K562 (cell line): ENCODE measurements at regions not wholly inside any gene's neighbourhood (a gene's known extent, or its start where the extent isn't known, plus 50 kb on each side); places are given as distances from the start of the nearest gene placed in this dataset.
A peak's percentile ranks its signal among the peaks of the same experiment; 100 is the strongest.

Experiments used
- ATAC-seq: fragments of 200-7000 bp; cut with Tn5 transposase; 3 replicates; pipeline ENCODE4 v1.9.1; 2020; ENCODE audit warnings: moderate library complexity
- BruUV-seq: library from RNA; stranded (reverse); fragments of 400-500 nt; replicated peaks from 2 replicates; lab custom pipeline; 2021; lab: Mats Ljungman, UMichigan
- CTCF ChIA-PET: fragments of 300-600 bp; formaldehyde crosslinking; extraction: SDS; loops from one replicate; lab custom pipeline; 2021; ENCODE audit warnings: low intra/inter-chr PET ratio; lab: Yijun Ruan, JAX
- POLR2A ChIA-PET: fragments of 300-600, 350-650 bp; sonication (Branson Sonifier 250); formaldehyde crosslinking; extraction: SDS; loops from one replicate; lab custom pipeline; 2021; ENCODE audit warnings: antibody characterized with exemption, inconsistent platforms; lab: Yijun Ruan, JAX
- DNase-seq, 4 experiments: peaks; one replicate each; pipeline versions ENCODE4 v3.0.0 to v3.0.0-alpha.2; 2011 to 2018; ENCODE audit warnings: low spot score in 3 of 4, mixed read lengths in 3 of 4; ENCODE audit errors: extremely low read depth in 1 of 4
- FAIRE-seq: peaks from 2 replicates; lab custom pipeline; 2011; peaks lifted over from hg19 to GRCh38; lab: Jason Lieb, UNC
- H2AFZ ChIP-seq: 2 replicates; pipeline ENCODE4 v1.6.0; 2011; ENCODE audit warnings: low read depth, low read length, control low read depth, inconsistent platforms
- H3K27ac ChIP-seq: fragments of 200-600 bp; 3 replicates; pipeline ENCODE4 v1.8.0; 2011; ENCODE audit warnings: low read depth, mild to moderate bottlenecking, control low read depth, inconsistent platforms, low read length, moderate library complexity, mixed read lengths; ENCODE audit errors: extremely low read depth
- H3K27me3 ChIP-seq, 2 experiments: fragments of 300-600 bp in 1 of 2; 2 replicates in 1 of 2; 3 replicates in 1 of 2; pipeline versions ENCODE4 v1.6.0 to v1.8.0; 2011; ENCODE audit warnings: inconsistent platforms in 2 of 2, low read length in 2 of 2, mild to moderate bottlenecking in 1 of 2, mixed read lengths in 1 of 2, moderate library complexity in 1 of 2; ENCODE audit not compliant: control insufficient read depth in 2 of 2, insufficient read depth in 2 of 2
- H3K36me3 ChIP-seq: fragments of 300-600 bp; 3 replicates; pipeline ENCODE4 v1.8.0; 2011; ENCODE audit warnings: mild to moderate bottlenecking, low read length, inconsistent platforms; ENCODE audit not compliant: control insufficient read depth, insufficient read depth
- H3K4me1 ChIP-seq, 2 experiments: fragments of 200-600 bp in 1 of 2; replicated peaks in 1 of 2; 2 replicates in 1 of 2; 3 replicates in 1 of 2; pipeline versions ENCODE4 v1.5.1 to v1.8.0; 2011; ENCODE audit warnings: inconsistent platforms in 2 of 2, low read length in 2 of 2, mild to moderate bottlenecking in 1 of 2, mixed read lengths in 1 of 2, moderate library complexity in 1 of 2; ENCODE audit not compliant: control insufficient read depth in 2 of 2, insufficient read depth in 2 of 2
- H3K4me2 ChIP-seq: 2 replicates; pipeline ENCODE4 v1.6.1; 2011; ENCODE audit warnings: low read length, control low read depth, inconsistent platforms, mixed read lengths; ENCODE audit not compliant: insufficient read depth
- H3K4me3 ChIP-seq: fragments of 200-600 bp; sonication (generic), shearing (Covaris generic); 2 replicates; pipeline ENCODE4 v1.5.1; 2016; ENCODE audit warnings: control low read depth, inconsistent platforms
- H3K79me2 ChIP-seq: fragments of 200-600 bp; 3 replicates; pipeline ENCODE4 v1.8.0; 2011; ENCODE audit warnings: low read length, inconsistent platforms; ENCODE audit not compliant: control insufficient read depth, insufficient read depth
- H3K9ac ChIP-seq, 2 experiments: 2 replicates each; pipeline versions ENCODE4 v1.6.0 to v1.6.1; 2011; ENCODE audit warnings: low read depth in 2 of 2, low read length in 2 of 2, control low read depth in 1 of 2, inconsistent platforms in 1 of 2, mild to moderate bottlenecking in 1 of 2, mixed read lengths in 1 of 2; ENCODE audit not compliant: insufficient read depth in 1 of 2
- H3K9me1 ChIP-seq: one replicate; pipeline ENCODE4 v1.6.0; 2011; ENCODE audit warnings: inconsistent platforms, mild to moderate bottlenecking, low read length, moderate library complexity; ENCODE audit not compliant: control insufficient read depth, insufficient read depth
- H3K9me3 ChIP-seq: replicated peaks from 2 replicates; pipeline ENCODE4 v1.5.1; 2011; ENCODE audit warnings: low read depth, low read length, inconsistent platforms; ENCODE audit not compliant: control insufficient read depth, insufficient read depth
- H4K20me1 ChIP-seq: replicated peaks from 2 replicates; pipeline ENCODE4 v1.6.1; 2011; ENCODE audit warnings: low read length, inconsistent platforms, mixed read lengths; ENCODE audit not compliant: control insufficient read depth, insufficient read depth
- CEBPB ChIP-seq: fragments of 450-650 bp; IDR thresholded peaks from 2 replicates; pipeline ENCODE4 v1.6.1; 2016; ENCODE audit warnings: missing genetic modification characterization, missing compliant biosample characterization
- CHD2 ChIP-seq: IDR thresholded peaks from 2 replicates; pipeline ENCODE4 v1.6.1; 2011; ENCODE audit warnings: low read depth, low read length
- JUN ChIP-seq, 2 experiments: sonication (generic) in 1 of 2; formaldehyde crosslinking in 1 of 2; IDR thresholded peaks; 2 replicates each; pipeline versions ENCODE4 v1.6.1 to v1.8.0; 2012 to 2022; ENCODE audit warnings: borderline replicate concordance in 2 of 2, mild to moderate bottlenecking in 2 of 2, improper control_type of control experiment in 1 of 2, low read depth in 1 of 2, low read length in 1 of 2, missing genetic modification reagents in 1 of 2
- OTX1 ChIP-seq: fragments of 450-650 bp; formaldehyde crosslinking; IDR thresholded peaks from 2 replicates; pipeline ENCODE4 v1.4.0; 2022; ENCODE audit warnings: mild to moderate bottlenecking
- RFX5 ChIP-seq: IDR thresholded peaks from 2 replicates; pipeline ENCODE4 v1.6.1; 2011; ENCODE audit warnings: low read depth, mild to moderate bottlenecking, improper control_type of control experiment, low read length
- ZC3H8 ChIP-seq: fragments of 450-650 bp; IDR thresholded peaks from 2 replicates; pipeline ENCODE4 v1.6.1; 2017
- ZNF384 ChIP-seq: IDR thresholded peaks from 2 replicates; pipeline ENCODE4 v1.6.1; 2012; ENCODE audit warnings: low read depth, low read length, improper control_type of control experiment
- WGBS: fragments of 100-300 bp; shearing (Covaris generic); methylation state at CpG from one replicate; pipeline ENCODE4 v1.1.6; 2016; ENCODE audit warnings: low coverage, mixed read lengths; ENCODE audit not compliant: insufficient coverage; ENCODE audit errors: missing lambda C conversion rate; 5-methylcytosine and 5-hydroxymethylcytosine counted together
- in situ Hi-C: fragments of 300-500 bp; cut with MboI; formaldehyde crosslinking; loops from 4 replicates; pipeline ENCODE4 v1.15.0; 2018; ENCODE audit warnings: inconsistent platforms, mixed read lengths
- intact Hi-C: fragments of 100-400 bp; cut with micrococcal nuclease; formaldehyde crosslinking; loops from 2 replicates; pipeline ENCODE4 v1.14.2; 2022
- TF ChIP-seq, protein P1 (sequence below): fragments of 450-650 bp; formaldehyde crosslinking; IDR thresholded peaks from 2 replicates; pipeline ENCODE4 v1.4.0; 2020; ENCODE audit warnings: mild to moderate bottlenecking
- TF ChIP-seq, protein P2 (sequence below): sonication (generic); IDR thresholded peaks from 2 replicates; pipeline ENCODE4 v1.6.1; 2016
- TF ChIP-seq, protein P3 (sequence below), 3 experiments: IDR thresholded peaks in 2 of 3; conservative IDR thresholded peaks in 1 of 3; 2 replicates each; pipeline ENCODE4 v1.5.1; 2011 to 2012; ENCODE audit warnings: low read length in 3 of 3, mild to moderate bottlenecking in 3 of 3, control low read depth in 2 of 3, improper control_type of control experiment in 1 of 3, inconsistent platforms in 1 of 3, low read depth in 1 of 3, mixed read lengths in 1 of 3, moderate library complexity in 1 of 3; ENCODE audit not compliant: insufficient read depth in 2 of 3
- TF ChIP-seq, protein P4 (sequence below): fragments of 450-650 bp; IDR thresholded peaks from 2 replicates; pipeline ENCODE4 v1.6.1; 2016; ENCODE audit warnings: mild to moderate bottlenecking

DNA sequence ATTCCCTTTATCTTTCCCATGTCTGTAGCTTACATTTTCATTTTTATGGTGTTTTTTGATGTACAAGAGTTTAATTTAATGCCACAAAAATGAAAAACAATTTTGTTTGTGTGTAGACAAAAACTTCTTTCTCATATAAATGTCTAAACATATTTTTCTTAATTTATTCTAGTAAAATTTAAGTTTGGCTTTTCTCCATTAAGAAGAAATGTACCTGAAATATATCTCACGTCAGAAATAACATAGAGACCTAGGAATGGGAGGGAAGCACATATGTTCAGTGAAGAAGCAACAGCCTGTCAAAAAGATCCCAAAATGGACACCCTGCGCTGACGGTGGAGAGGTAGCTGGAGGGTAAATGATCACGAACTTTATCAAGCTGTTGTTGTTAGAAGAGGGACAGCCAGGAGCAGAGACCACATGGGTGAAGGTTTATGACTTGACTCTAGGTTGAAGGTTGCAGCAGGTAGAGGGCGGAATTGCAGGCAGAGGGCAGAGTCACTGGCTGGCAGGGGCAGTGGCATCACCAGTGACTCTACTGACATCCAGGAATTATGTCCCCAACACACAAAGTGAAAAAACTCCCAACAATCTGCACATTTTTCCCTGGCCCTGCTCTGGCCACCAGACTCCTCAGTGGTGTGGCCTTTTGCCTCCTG is 225.9 kb upstream of the PRSS58 start:
- H3K9ac ChIP-seq: no peak overlapping the region
- ChIA-PET CTCF (interaction anchor here (0.7 to 0.9 kb wide), 2 partner anchors 39 to 45 kb away, joined by 3 read pairs; no protein-coding TSS in a partner anchor), POLR2A (no interaction called here)
- in situ Hi-C loops (no loop called here), intact Hi-C loops (loop anchor here (5.0 kb wide), 1 partner anchor 91 kb away; no protein-coding TSS in a partner anchor)
- no peak overlapping the region for H3K4me3 ChIP-seq
- no peak overlapping the region for H3K27ac ChIP-seq
- H3K79me2 ChIP-seq: no peaks in the 10 kb centered on the region
- no peak overlapping the region for H2AFZ ChIP-seq
- H3K36me3 ChIP-seq: no peaks in the 10 kb centered on the region
- TF ChIP-seq OTX1 (CRISPR knock-in tag) (no peak), ZNF384 (no peak), RFX5 (no peak), JUN (IDR thresholded peaks at IDR 0.05; ENCODE audit: borderline replicate concordance, low read depth, low read length) (no peak), JUN (CRISPR knock-in tag; IDR thresholded peaks at IDR 0.05; ENCODE audit: borderline replicate concordance) (no peak), ZC3H8 (no peak), CEBPB (tag) (0 out of 2 replicates have a peak, but pooled peaks have one; percentile 1), CHD2 (no peak)
- TF ChIP-seq, protein P1, sequence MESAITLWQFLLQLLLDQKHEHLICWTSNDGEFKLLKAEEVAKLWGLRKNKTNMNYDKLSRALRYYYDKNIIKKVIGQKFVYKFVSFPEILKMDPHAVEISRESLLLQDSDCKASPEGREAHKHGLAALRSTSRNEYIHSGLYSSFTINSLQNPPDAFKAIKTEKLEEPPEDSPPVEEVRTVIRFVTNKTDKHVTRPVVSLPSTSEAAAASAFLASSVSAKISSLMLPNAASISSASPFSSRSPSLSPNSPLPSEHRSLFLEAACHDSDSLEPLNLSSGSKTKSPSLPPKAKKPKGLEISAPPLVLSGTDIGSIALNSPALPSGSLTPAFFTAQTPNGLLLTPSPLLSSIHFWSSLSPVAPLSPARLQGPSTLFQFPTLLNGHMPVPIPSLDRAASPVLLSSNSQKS (CRISPR knock-in tag): no peak
- TF ChIP-seq, protein P2, sequence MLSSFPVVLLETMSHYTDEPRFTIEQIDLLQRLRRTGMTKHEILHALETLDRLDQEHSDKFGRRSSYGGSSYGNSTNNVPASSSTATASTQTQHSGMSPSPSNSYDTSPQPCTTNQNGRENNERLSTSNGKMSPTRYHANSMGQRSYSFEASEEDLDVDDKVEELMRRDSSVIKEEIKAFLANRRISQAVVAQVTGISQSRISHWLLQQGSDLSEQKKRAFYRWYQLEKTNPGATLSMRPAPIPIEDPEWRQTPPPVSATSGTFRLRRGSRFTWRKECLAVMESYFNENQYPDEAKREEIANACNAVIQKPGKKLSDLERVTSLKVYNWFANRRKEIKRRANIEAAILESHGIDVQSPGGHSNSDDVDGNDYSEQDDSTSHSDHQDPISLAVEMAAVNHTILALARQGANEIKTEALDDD: no peak
- TF ChIP-seq, protein P3, sequence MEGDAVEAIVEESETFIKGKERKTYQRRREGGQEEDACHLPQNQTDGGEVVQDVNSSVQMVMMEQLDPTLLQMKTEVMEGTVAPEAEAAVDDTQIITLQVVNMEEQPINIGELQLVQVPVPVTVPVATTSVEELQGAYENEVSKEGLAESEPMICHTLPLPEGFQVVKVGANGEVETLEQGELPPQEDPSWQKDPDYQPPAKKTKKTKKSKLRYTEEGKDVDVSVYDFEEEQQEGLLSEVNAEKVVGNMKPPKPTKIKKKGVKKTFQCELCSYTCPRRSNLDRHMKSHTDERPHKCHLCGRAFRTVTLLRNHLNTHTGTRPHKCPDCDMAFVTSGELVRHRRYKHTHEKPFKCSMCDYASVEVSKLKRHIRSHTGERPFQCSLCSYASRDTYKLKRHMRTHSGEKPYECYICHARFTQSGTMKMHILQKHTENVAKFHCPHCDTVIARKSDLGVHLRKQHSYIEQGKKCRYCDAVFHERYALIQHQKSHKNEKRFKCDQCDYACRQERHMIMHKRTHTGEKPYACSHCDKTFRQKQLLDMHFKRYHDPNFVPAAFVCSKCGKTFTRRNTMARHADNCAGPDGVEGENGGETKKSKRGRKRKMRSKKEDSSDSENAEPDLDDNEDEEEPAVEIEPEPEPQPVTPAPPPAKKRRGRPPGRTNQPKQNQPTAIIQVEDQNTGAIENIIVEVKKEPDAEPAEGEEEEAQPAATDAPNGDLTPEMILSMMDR (IDR thresholded peaks at IDR 0.05 in 2 of 3, conservative IDR thresholded peaks at IDR 0.05 in 1 of 3; ENCODE audit: insufficient read depth in 2 of 3, low read depth in 1 of 3, low read length in 3 of 3): 0 out of 6 replicates have a peak, but pooled peaks of 1 of the 3 experiments have one; percentile 13
- TF ChIP-seq, protein P4, sequence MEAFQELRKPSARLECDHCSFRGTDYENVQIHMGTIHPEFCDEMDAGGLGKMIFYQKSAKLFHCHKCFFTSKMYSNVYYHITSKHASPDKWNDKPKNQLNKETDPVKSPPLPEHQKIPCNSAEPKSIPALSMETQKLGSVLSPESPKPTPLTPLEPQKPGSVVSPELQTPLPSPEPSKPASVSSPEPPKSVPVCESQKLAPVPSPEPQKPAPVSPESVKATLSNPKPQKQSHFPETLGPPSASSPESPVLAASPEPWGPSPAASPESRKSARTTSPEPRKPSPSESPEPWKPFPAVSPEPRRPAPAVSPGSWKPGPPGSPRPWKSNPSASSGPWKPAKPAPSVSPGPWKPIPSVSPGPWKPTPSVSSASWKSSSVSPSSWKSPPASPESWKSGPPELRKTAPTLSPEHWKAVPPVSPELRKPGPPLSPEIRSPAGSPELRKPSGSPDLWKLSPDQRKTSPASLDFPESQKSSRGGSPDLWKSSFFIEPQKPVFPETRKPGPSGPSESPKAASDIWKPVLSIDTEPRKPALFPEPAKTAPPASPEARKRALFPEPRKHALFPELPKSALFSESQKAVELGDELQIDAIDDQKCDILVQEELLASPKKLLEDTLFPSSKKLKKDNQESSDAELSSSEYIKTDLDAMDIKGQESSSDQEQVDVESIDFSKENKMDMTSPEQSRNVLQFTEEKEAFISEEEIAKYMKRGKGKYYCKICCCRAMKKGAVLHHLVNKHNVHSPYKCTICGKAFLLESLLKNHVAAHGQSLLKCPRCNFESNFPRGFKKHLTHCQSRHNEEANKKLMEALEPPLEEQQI: no peak
- TF ChIP-seq, all 486 proteins: peak for 2
- DNase-seq: no peak
- Histone ChIP-seq H3K4me1 (no peaks in the 10 kb centered on the region), H3K9me1 (peaks cover 6% of the 10 kb centered on the region), H3K9me3 (no peaks in the 10 kb centered on the region), H3K27me3 (no peaks in the 10 kb centered on the region), H4K20me1 (no peaks in the 10 kb centered on the region), H3K4me2 (no peak overlapping the region)
- WGBS: 3% methylated on average over 5 of the region's 5 CpGs
- no peak for FAIRE-seq
- no TSS peak for BruUV-seq
- no peak for ATAC-seq
